SW480 (cell line): ENCODE measurements at regions not wholly inside any gene's neighbourhood (a gene's known extent, or its start where the extent isn't known, plus 50 kb on each side); places are given as distances from the start of the nearest gene placed in this dataset.

ENCODE experiments used
- DNase-seq: peaks from one replicate; pipeline ENCODE4 v3.0.0-alpha.2; 2016; ENCODE audit warnings: low spot score

DNA sequence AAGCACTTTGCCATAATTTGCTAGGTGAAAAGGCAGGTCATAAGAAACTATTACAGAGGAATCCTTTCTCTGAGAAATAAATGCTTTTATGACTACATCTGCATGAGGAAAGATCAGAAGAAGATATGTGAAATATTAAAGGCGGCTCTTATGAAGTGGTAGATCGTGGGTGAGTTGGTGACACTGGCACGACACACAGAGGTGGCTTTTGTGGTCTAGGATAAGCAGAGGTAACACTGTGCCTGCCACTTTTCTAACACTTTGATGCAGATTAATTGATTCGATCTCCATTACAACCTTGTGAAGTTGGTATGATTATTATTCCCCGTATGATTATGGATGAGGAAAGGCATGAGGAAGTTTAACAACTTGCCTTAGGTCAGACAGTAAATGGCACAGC, 60.0 kb upstream of the ELK3 start:
- peak; percentile 99 for DNase-seq

DNA sequence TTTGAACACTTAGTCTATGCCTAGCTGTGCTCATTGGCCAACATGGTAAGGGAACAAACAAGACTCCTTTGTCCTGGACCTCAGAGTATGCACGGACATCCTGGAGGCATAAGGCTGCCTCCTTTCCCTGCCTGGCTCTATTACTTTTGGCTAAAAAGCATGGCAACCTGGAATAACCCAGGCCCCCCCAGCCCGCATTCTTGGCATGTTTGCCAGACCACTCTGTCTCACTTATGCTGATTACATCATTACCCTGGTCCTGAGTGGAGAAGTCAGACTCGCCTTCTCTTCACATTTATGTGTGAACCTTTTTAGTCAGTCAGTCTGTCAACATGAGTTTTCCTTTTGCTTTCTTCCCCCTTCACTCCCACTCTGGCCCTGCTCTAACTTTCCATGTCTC, 58.0 kb upstream of the ELK3 start:
- peak; percentile 79 for DNase-seq

DNA sequence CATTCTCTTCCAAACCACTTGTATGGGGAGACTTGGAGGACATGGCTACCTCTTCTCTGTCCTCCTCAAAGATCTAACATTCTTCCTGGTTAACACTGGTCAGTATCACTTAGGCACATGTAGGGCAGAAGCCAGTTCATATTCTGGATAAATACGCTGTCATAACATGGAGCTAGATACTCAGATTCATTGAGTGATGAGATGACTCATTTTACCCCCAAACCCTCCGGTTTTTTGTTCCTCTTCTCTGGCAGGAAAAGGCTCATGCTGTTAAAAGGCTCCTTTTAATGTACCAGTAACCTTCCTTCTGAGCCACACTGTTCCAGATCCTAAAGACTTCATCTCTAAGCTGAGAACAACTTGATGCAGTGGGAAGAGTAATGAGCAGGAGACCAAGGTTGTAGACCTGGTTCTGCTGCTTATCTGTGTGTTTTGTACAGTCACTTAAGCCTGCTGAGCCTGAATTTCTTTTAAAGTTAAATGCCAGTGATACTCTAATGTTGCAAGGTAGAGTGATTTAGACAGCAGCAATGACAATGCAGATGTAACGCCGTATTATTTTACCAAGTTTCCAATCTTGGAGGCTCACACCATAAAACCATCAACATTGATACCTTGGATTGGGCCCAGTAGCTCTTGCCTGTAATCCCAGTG, 57.3 kb upstream of the ELK3 start:
- no peak for DNase-seq

DNA sequence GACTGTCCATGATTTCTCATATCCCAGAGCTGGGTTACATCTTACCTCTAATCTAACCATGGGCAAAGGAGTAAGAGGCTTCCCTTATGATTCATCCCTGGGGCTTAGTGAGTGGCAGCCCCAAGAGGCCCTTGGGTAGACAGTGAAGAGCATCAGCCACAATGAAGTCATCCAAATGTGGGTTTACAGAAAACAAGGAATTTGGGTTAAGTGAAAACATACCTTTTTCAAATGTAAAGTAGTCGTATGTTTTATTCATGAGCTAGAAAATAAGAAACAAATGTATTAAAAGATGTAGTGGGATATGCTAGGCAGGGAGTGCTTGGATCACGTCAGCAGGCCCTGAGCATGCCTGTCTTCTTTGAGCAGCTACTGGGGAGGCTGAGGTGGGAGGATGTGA, 54.0 kb upstream of the ELK3 start:
- DNase-seq, result no peak

DNA sequence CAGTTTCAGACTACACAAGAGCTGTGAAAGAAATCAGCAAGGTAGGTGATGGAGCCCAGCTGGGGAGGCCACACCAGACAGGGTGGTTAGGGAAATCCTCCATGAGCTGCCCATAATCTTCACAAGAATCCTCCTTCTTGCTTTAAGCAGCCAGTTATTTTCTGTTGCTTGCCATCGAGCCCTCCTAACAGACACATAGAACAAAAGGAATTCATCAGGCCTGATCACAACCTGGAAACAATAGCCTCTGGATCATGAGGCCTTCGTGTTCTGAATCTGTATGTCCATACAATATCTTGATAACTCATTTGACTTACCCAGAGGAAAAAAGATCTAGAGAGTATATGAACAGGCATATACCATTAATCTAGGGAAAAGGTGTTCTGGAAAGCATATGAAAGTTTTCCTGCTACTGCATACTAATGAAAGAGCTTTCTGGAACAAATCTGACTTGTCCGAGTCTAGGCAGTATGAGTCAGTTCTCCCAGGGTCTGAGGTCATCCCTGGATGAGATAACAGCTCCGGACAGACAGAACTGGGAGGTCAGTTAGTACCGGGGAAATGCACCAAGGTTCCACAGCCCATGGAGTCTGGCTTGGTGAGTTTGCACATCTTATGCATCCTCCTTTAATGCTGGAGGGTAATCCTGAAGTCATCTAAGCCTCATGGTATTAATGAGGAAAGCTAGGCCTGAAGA, 52.8 kb upstream of the ELK3 start:
- DNase-seq, result no peak

DNA sequence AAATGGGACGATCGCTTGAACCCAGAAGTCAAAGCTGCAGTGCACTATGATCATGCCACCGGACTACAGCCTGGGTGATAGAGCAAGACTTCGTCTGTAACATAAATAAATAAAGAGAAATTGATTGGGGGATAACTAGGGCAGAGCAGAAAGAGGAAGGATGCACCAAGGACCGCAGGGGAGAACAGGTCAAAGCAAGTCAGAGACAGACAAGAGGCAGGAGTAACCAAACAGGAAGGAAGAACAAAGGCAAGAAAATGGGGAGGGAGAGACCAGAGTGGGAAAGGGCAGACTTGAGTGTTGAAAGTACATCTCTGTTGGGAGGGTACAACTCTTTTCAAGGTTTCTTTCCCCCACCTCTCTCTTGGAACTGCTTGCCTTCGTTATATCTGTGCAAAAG, 50.8 kb upstream of the ELK3 start:
- DNase-seq, result no peak

DNA sequence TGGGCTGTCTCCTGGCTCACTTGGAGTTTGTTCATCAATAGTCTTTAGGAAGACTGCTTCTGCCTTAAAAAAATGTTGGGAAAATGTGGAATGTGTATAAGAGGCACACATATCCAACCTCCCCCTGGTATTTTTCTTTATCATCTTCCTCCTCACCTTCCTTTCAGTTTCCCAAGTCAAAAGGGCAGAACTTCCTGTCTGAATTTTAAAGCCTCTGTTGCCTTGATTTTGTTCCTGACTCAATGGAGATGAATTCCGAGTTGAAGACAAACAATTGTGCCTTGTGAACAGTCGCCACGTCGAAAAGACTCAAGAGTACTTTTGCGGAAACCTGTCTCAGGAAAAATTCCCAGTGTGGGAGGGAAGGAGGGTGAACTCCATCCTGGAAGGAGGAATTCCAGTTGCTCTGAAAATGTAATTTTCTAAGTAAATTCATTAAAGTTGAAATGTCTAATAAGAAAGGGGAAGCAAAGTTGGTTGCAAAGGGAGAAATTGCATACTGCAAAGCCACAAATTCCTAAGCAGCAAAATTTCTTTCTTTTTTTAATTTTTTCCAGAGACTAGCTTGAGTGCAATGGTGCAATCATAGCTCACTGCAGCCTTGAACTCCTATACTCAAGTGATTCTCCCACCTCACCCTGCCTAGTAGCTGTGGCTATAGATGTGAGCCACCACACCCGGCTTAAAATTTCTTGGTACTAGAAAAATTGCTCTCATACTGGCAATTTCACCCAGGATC, 50.2 kb upstream of the ELK3 start:
- no peak for DNase-seq
